Smooth muscle cell (in vitro differentiated cells): ENCODE measurements at regions not wholly inside any gene's neighbourhood (a gene's known extent, or its start where the extent isn't known, plus 50 kb on each side); places are given as distances from the start of the nearest gene placed in this dataset.

ENCODE experiments used
- DNase-seq: peaks from one replicate; lab custom pipeline; 2025; ENCODE audit not compliant: unreplicated experiment; lab: John Stamatoyannopoulos, UW
- H2AFZ ChIP-seq: fragments of 200-600 bp; sonication (generic); 2 replicates; pipeline ENCODE4 v1.6.0; 2016; ENCODE audit warnings: antibody characterized with exemption, low read depth, mild to moderate bottlenecking
- H3F3A ChIP-seq: fragments of 200-600 bp; sonication (generic); 2 replicates; pipeline ENCODE4 v1.6.0; 2017; ENCODE audit warnings: antibody characterized with exemption, low read depth
- H3K27ac ChIP-seq: fragments of 200-600 bp; sonication (generic); 2 replicates; pipeline ENCODE4 v1.5.1; 2016; ENCODE audit warnings: low read depth, mild to moderate bottlenecking
- H3K27me3 ChIP-seq: fragments of 200-600 bp; sonication (generic); 2 replicates; pipeline ENCODE4 v1.6.1; 2016; ENCODE audit warnings: low read depth, mild to moderate bottlenecking
- H3K36me3 ChIP-seq: fragments of 200-600 bp; sonication (generic); 2 replicates; pipeline ENCODE4 v1.5.1; 2016; ENCODE audit warnings: low read depth
- H3K4me1 ChIP-seq: fragments of 200-600 bp; sonication (generic); 2 replicates; pipeline ENCODE4 v1.5.1; 2016; ENCODE audit warnings: low read depth
- H3K4me2 ChIP-seq: fragments of 200-600 bp; sonication (generic); 2 replicates; pipeline ENCODE4 v1.6.0; 2016; ENCODE audit warnings: mild to moderate bottlenecking
- H3K4me3 ChIP-seq: fragments of 200-600 bp; sonication (generic); 2 replicates; pipeline ENCODE4 v1.5.1; 2016; ENCODE audit warnings: mild to moderate bottlenecking
- H3K79me2 ChIP-seq: fragments of 200-600 bp; sonication (generic); 2 replicates; pipeline ENCODE4 v1.6.0; 2016; ENCODE audit warnings: low read depth, mild to moderate bottlenecking
- H3K9ac ChIP-seq: fragments of 200-600 bp; sonication (generic); 2 replicates; pipeline ENCODE4 v1.6.0; 2016; ENCODE audit warnings: low read depth
- H3K9me3 ChIP-seq: fragments of 200-600 bp; sonication (generic); replicated peaks from 2 replicates; pipeline ENCODE4 v1.5.1; 2016; ENCODE audit warnings: low read depth
- H4K20me1 ChIP-seq: fragments of 200-600 bp; sonication (generic); 2 replicates; pipeline ENCODE4 v1.6.0; 2016; ENCODE audit warnings: low read depth
- CTCF ChIP-seq: fragments of 200-600 bp; sonication (generic); IDR thresholded peaks from 2 replicates; pipeline ENCODE4 v1.5.1; 2017; ENCODE audit warnings: borderline replicate concordance, mild to moderate bottlenecking, antibody characterized with exemption; ENCODE audit not compliant: insufficient read depth, poor library complexity, severe bottlenecking
- WGBS: methylation state at CpG from one replicate; pipeline ENCODE4 v1.1.7; 2016; ENCODE audit warnings: low lambda C conversion rate; 5-methylcytosine and 5-hydroxymethylcytosine counted together

GRCh38 chr14:73800970-73801515 lies 50.6 kb upstream of the PTGR2 start:
- H3F3A ChIP-seq: no peaks in the 10 kb centered on the region
- no peaks in the 10 kb centered on the region for H4K20me1 ChIP-seq
- H3K36me3 ChIP-seq: no peaks in the 10 kb centered on the region
- H3K27me3 ChIP-seq: no peaks in the 10 kb centered on the region
- 91% methylated on average over 7 of the region's 7 CpGs for WGBS
- no peak overlapping the region for H2AFZ ChIP-seq
- H3K4me1 ChIP-seq: no peaks in the 10 kb centered on the region
- no peak overlapping the region for H3K9ac ChIP-seq
- no peak overlapping the region for H3K4me3 ChIP-seq
- no peak overlapping the region for H3K4me2 ChIP-seq
- no peak overlapping the region for H3K27ac ChIP-seq
- no peaks in the 10 kb centered on the region for H3K9me3 ChIP-seq
- H3K79me2 ChIP-seq: no peaks in the 10 kb centered on the region
- TF ChIP-seq CTCF: no peak
- no peak for DNase-seq

GRCh38 chr14:73797543-73798265 lies 53.9 kb upstream of the PTGR2 start:
- Histone ChIP-seq H3K36me3 (no peaks in the 10 kb centered on the region), H3K27me3 (no peaks in the 10 kb centered on the region), H4K20me1 (no peaks in the 10 kb centered on the region), H3K27ac (no peak overlapping the region), H3K9ac (no peak overlapping the region), H3F3A (no peaks in the 10 kb centered on the region), H3K79me2 (no peaks in the 10 kb centered on the region), H3K4me1 (no peaks in the 10 kb centered on the region), H3K9me3 (no peaks in the 10 kb centered on the region), H2AFZ (no peak overlapping the region), H3K4me2 (no peak overlapping the region), H3K4me3 (no peak overlapping the region)
- DNase-seq: no peak
- TF ChIP-seq CTCF: no peak
- WGBS: 86% methylated on average over 4 of the region's 4 CpGs

GRCh38 chr14:73796893-73797542 lies 54.6 kb upstream of the PTGR2 start:
- Histone ChIP-seq H3K36me3 (no peaks in the 10 kb centered on the region), H3K79me2 (no peaks in the 10 kb centered on the region), H3K4me2 (no peak overlapping the region), H4K20me1 (no peaks in the 10 kb centered on the region), H3K27me3 (no peaks in the 10 kb centered on the region), H3K27ac (no peak overlapping the region), H3K9me3 (no peaks in the 10 kb centered on the region), H2AFZ (no peak overlapping the region), H3K9ac (no peak overlapping the region), H3F3A (no peaks in the 10 kb centered on the region), H3K4me1 (no peaks in the 10 kb centered on the region), H3K4me3 (no peak overlapping the region)
- no peak for TF ChIP-seq CTCF
- WGBS: 57% methylated on average over 4 of the region's 4 CpGs
- no peak for DNase-seq
